Upper lobe of left lung (tissue), 6 donors: ENCODE measurements at regions not wholly inside any gene's neighbourhood (a gene's known extent, or its start where the extent isn't known, plus 50 kb on each side); places are given as distances from the start of the nearest gene placed in this dataset.

Experiments used
- ATAC-seq, 2 donors: fragments of 200-7000 bp; cut with Tn5 transposase; one replicate each; pipeline ENCODE4 v1.9.1; 2022; ENCODE audit warnings: mild to moderate bottlenecking in 2 of 2, moderate library complexity in 2 of 2; ENCODE audit not compliant: low FRiP score in 2 of 2
- DNase-seq, 2 donors: peaks; one replicate each; pipeline ENCODE4 v3.0.0-alpha.2; 2019 to 2020
- H3K27ac ChIP-seq, 4 donors: fragments of 200-600 bp; sonication (generic); one replicate each; pipeline ENCODE4 v1.5.1; 2016 to 2019
- H3K27me3 ChIP-seq, 4 donors: fragments of 200-600 bp; sonication (generic); one replicate each; pipeline ENCODE4 v1.5.1; 2017 to 2019
- H3K36me3 ChIP-seq, 4 donors: fragments of 200-600 bp; sonication (generic); one replicate each; pipeline ENCODE4 v1.5.1; 2016 to 2019
- H3K4me1 ChIP-seq, 4 donors: fragments of 200-600 bp; sonication (generic); one replicate each; pipeline ENCODE4 v1.5.1; 2018 to 2019
- H3K4me3 ChIP-seq, 4 donors: fragments of 200-600 bp; sonication (generic); one replicate each; pipeline ENCODE4 v1.5.1; 2017 to 2019; ENCODE audit warnings: mild to moderate bottlenecking in 2 of 4, moderate library complexity in 1 of 4
- H3K9me3 ChIP-seq, 4 donors: fragments of 200-600 bp; sonication (generic); one replicate each; pipeline ENCODE4 v1.5.1; 2018 to 2019
- EP300 ChIP-seq, 4 donors: sonication (generic); formaldehyde crosslinking; IDR thresholded peaks; one replicate each; pipeline ENCODE4 v1.5.1; 2017; ENCODE audit warnings: antibody characterized with exemption in 4 of 4, control low read depth in 2 of 4
- POLR2A ChIP-seq, 4 donors: fragments of 450-650 bp; IDR thresholded peaks; one replicate each; pipeline ENCODE4 v1.5.1; 2016 to 2017; ENCODE audit warnings: antibody characterized with exemption in 4 of 4, mild to moderate bottlenecking in 2 of 4
- POLR2AphosphoS5 ChIP-seq, 2 donors: sonication (generic); formaldehyde crosslinking; IDR thresholded peaks; one replicate each; pipeline ENCODE4 v1.5.1; 2017; ENCODE audit warnings: antibody characterized with exemption in 2 of 2
- WGBS, 2 donors: methylation state at CpG; one replicate each; pipeline ENCODE4 v1.1.5; 2017 to 2018; 5-methylcytosine and 5-hydroxymethylcytosine counted together
- TF ChIP-seq, protein P1 (sequence below), 6 experiments: fragments of 450-650 bp in 4 of 6; fragments of 200-600 bp in 2 of 6; sonication (generic) in 2 of 6; IDR thresholded peaks; one replicate each; pipeline ENCODE4 v1.5.1; 2016 to 2019; ENCODE audit warnings: antibody characterized with exemption in 6 of 6
- donor health status: DM: no; HTN: no; CAD: no; lungs with moderate emphysema.
- donor health status: DM: no; HTN: yes; CAD: no; lungs with severe emphysema.

DNA sequence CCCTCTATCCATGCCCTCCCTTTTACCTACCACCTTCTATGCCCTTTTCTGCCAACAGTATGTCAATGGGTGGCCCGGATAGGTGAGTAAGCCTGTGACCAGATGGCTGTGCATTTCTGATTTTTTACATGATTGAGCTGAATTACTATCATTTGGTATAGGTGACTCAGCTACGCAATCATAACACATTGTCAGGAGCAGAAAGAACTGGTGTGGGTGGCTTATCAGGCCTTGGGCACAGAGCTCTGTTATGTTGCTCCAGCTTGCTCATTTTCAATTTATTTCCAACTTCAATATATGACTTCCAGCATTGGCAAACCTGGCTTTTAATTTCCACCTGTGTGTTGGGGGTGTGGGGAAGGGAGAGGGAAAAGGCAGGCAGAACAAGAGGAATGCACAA, 86.6 kb upstream of the AGBL1 start:
- Histone ChIP-seq H3K9me3 (no peaks in the 10 kb centered on the region), H3K36me3 (no peaks in the 10 kb centered on the region), H3K4me1 (no peaks in the 10 kb centered on the region), H3K4me3 (no peak overlapping the region), H3K27me3 (no peaks in the 10 kb centered on the region), H3K27ac (no peak overlapping the region)
- DNase-seq (no peak), ATAC-seq (no peak)
- TF ChIP-seq, protein P1, sequence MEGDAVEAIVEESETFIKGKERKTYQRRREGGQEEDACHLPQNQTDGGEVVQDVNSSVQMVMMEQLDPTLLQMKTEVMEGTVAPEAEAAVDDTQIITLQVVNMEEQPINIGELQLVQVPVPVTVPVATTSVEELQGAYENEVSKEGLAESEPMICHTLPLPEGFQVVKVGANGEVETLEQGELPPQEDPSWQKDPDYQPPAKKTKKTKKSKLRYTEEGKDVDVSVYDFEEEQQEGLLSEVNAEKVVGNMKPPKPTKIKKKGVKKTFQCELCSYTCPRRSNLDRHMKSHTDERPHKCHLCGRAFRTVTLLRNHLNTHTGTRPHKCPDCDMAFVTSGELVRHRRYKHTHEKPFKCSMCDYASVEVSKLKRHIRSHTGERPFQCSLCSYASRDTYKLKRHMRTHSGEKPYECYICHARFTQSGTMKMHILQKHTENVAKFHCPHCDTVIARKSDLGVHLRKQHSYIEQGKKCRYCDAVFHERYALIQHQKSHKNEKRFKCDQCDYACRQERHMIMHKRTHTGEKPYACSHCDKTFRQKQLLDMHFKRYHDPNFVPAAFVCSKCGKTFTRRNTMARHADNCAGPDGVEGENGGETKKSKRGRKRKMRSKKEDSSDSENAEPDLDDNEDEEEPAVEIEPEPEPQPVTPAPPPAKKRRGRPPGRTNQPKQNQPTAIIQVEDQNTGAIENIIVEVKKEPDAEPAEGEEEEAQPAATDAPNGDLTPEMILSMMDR (IDR thresholded peaks at IDR 0.05), result no peak
- no peak for TF ChIP-seq POLR2A (IDR thresholded peaks at IDR 0.05)
- TF ChIP-seq POLR2AphosphoS5 (IDR thresholded peaks at IDR 0.05), result no peak
- TF ChIP-seq EP300 (IDR thresholded peaks at IDR 0.05), result no peak
- 91 to 100% methylated on average over 2 of the region's 2 CpGs for WGBS, 2 donors

DNA sequence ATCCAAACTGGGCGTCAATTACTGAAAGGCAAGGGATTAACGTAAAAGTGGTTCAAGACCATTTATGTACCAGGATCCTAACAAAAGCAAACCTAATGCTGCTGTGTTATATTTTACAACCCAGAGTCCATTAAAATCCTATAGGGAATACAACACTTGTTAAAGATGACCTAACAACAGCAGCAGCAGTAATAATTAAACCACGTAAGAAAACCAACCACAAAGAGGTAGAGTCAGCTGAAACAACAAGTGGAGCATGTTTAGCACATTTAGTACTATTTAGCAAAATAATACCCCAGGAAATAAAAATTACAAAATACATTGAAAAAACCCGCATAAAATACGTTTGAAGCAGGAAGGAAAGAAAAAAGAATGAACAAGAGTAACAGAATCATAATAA, 82.1 kb upstream of the AGBL1 start:
- DNase-seq (no peak), ATAC-seq (no peak)
- Histone ChIP-seq H3K27ac (no peak overlapping the region), H3K27me3 (no peaks in the 10 kb centered on the region), H3K4me3 (no peak overlapping the region), H3K9me3 (no peaks in the 10 kb centered on the region), H3K36me3 (no peaks in the 10 kb centered on the region), H3K4me1 (no peaks in the 10 kb centered on the region)
- TF ChIP-seq POLR2A (IDR thresholded peaks at IDR 0.05), result no peak
- TF ChIP-seq, protein P1 (IDR thresholded peaks at IDR 0.05), result no peak
- TF ChIP-seq EP300 (IDR thresholded peaks at IDR 0.05), result no peak
- no peak for TF ChIP-seq POLR2AphosphoS5 (IDR thresholded peaks at IDR 0.05)
- 85 to 88% methylated on average over 5 of the region's 5 CpGs for WGBS, 2 donors

DNA sequence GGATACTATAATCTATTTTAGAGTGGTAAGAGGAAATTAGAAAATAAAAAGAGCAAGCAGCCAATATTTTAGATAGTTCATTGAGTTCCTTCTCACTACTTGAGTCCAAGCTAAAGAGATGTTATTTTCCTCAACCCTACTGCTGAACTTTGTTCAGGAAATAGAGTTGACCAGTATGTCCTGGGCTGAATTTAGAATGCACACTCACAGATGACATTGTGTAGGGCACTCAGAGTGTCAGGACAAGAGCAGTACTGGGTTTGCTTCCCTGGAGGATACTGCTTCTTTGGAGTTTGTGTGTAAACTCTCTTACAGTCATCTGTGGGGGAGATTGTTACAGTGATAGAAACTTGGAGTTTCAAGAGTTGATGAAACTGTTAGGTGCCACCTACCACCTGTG, 80.0 kb upstream of the AGBL1 start:
- DNase-seq (no peak), ATAC-seq (no peak)
- Histone ChIP-seq H3K9me3 (no peaks in the 10 kb centered on the region), H3K4me3 (no peak overlapping the region), H3K4me1 (no peaks in the 10 kb centered on the region), H3K36me3 (no peaks in the 10 kb centered on the region), H3K27ac (no peak overlapping the region), H3K27me3 (no peaks in the 10 kb centered on the region)
- TF ChIP-seq EP300 (IDR thresholded peaks at IDR 0.05) (no peak), POLR2AphosphoS5 (IDR thresholded peaks at IDR 0.05) (no peak), POLR2A (IDR thresholded peaks at IDR 0.05) (no peak)
- TF ChIP-seq, protein P1 (IDR thresholded peaks at IDR 0.05), result no peak

DNA sequence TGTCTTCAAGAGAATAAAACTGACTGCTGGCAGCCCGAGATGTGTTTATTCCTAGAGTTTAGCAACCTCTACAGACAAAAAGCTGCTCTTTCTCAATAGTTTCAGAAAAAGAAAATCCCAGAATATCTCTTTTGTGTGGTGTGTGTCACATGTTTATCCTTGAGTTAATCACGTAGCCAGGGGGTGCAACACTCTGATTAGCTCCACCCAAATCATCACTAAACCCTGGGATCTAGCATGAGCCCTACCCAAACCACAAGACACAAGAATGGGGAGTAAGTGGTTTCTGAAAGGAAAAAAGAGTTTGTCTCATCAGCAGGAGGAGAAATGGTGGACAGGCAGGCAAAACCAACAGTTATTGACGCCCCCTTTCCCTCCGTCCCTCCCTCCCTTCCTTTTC, 78.5 kb upstream of the AGBL1 start:
- no peak for ATAC-seq
- DNase-seq, result no peak
- TF ChIP-seq, protein P1 (IDR thresholded peaks at IDR 0.05), result no peak
- 44 to 46% methylated on average over 4 of the region's 4 CpGs for WGBS, 2 donors
- H3K4me3 ChIP-seq, result no peak overlapping the region
- no peaks in the 10 kb centered on the region for H3K27me3 ChIP-seq
- H3K4me1 ChIP-seq, result no peaks in the 10 kb centered on the region
- H3K27ac ChIP-seq, result no peak overlapping the region
- no peaks in the 10 kb centered on the region for H3K36me3 ChIP-seq
- no peaks in the 10 kb centered on the region for H3K9me3 ChIP-seq

DNA sequence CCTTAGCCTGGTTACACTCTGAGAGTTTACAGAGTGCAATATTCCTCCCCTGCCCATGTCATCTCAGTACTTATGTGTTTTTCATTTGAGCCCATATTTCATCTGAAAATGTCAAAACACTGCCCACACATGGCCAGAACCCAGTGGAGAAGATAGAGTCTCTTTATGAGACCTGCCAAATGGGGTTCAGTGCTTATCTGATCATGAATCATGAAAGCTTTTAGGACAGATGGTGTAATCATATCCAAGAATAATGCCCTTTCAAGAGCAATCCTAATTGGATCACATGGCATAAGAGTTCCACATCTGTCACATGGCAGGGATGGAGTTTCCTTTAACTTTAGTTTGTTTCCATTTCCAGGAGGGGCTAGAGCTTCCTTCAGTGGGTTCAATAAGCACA, 77.2 kb upstream of the AGBL1 start:
- ATAC-seq (no peak), DNase-seq (no peak)
- TF ChIP-seq POLR2AphosphoS5 (IDR thresholded peaks at IDR 0.05), result no peak
- TF ChIP-seq EP300 (IDR thresholded peaks at IDR 0.05), result no peak
- Histone ChIP-seq H3K27ac (no peak overlapping the region), H3K9me3 (no peaks in the 10 kb centered on the region), H3K36me3 (no peaks in the 10 kb centered on the region), H3K27me3 (no peaks in the 10 kb centered on the region), H3K4me3 (no peak overlapping the region), H3K4me1 (no peaks in the 10 kb centered on the region)
